ENCODE measurements at regions not wholly inside any gene's neighbourhood (a gene's known extent, or its start where the extent isn't known, plus 50 kb on each side); places are given as distances from the start of the nearest gene placed in this dataset.
"Not testable (repeated sequence)": the region's sequence is repeated elsewhere in the genome, so short reads cannot be mapped to it uniquely, and the experiment has no call there.

GRCh38 chr3:35316841-35317240 lies 322.5 kb upstream of the ARPP21 start:
- H3K4me1 Mint-ChIP-seq; H3K9me3 Mint-ChIP-seq; H3K27me3 Mint-ChIP-seq; H3K36me3 Mint-ChIP-seq; H3K4me3 ChIP-seq (ENCODE audit: low read length); POLR2A ChIA-PET; CTCF ChIA-PET; ATAC-seq; H3K4me3 Mint-ChIP-seq; H3K27ac Mint-ChIP-seq; intact Hi-C loops (cut with micrococcal nuclease); H3K4me1 ChIP-seq (ENCODE audit: control insufficient read depth in 2 of 2, insufficient read depth in 2 of 2, low read length in 2 of 2); DNase-seq; H3K9me3 ChIP-seq (ENCODE audit: control insufficient read depth in 2 of 3, low read length in 3 of 3); H3K36me3 ChIP-seq (ENCODE audit: control insufficient read depth in 2 of 3, insufficient read depth in 3 of 3, low read length in 3 of 3); H3K27me3 ChIP-seq (ENCODE audit: control insufficient read depth in 2 of 2, insufficient read depth in 2 of 2, low read length in 2 of 2); H3K27ac ChIP-seq (ENCODE audit: low read depth, low read length): not testable (repeated sequence)

- no peaks in the 10 kb centered on the region for H3K4me1 Mint-ChIP-seq
- Histone ChIP-seq H3K4me1 (ENCODE audit: control insufficient read depth in 2 of 2, insufficient read depth in 2 of 2, low read length in 2 of 2) (no peaks in the 10 kb centered on the region), H3K9me3 (ENCODE audit: control insufficient read depth in 2 of 3, low read length in 3 of 3) (no peaks in the 10 kb centered on the region), H3K27ac (ENCODE audit: low read depth, low read length) (no peak overlapping the region), H3K27me3 (ENCODE audit: control insufficient read depth in 2 of 2, insufficient read depth in 2 of 2, low read length in 2 of 2) (no peaks in the 10 kb centered on the region), H3K4me3 (ENCODE audit: low read length) (no peak overlapping the region), H3K36me3 (ENCODE audit: control insufficient read depth in 2 of 3, insufficient read depth in 3 of 3, low read length in 3 of 3) (no peaks in the 10 kb centered on the region)
- DNase-seq (no peak), ATAC-seq (no peak)
- no peaks in the 10 kb centered on the region for H3K36me3 Mint-ChIP-seq
- ChIA-PET CTCF (no interaction called here), POLR2A (no interaction called here)
- no peaks in the 10 kb centered on the region for H3K27me3 Mint-ChIP-seq
- intact Hi-C loops (cut with micrococcal nuclease): no loop called here
- H3K27ac Mint-ChIP-seq: no peak overlapping the region
- no peak overlapping the region for H3K4me3 Mint-ChIP-seq
- peaks cover 0 to 13% (median 5%) of the 10 kb centered on the region in 11 donors for H3K9me3 Mint-ChIP-seq
These were observed 318.5 kb upstream of the ARPP21 start for GRCh38 chr3:35320646-35321407.

- ATAC-seq (no peak), DNase-seq (no peak)
- Mint-ChIP-seq H3K9me3 (peaks cover 0 to 12% (median 5%) of the 10 kb centered on the region in 11 donors), H3K27ac (no peak overlapping the region), H3K27me3 (no peaks in the 10 kb centered on the region), H3K36me3 (no peaks in the 10 kb centered on the region), H3K4me1 (no peaks in the 10 kb centered on the region), H3K4me3 (no peak overlapping the region)
- intact Hi-C loops (cut with micrococcal nuclease): no loop called here
- Histone ChIP-seq H3K4me1 (ENCODE audit: control insufficient read depth in 2 of 2, insufficient read depth in 2 of 2, low read length in 2 of 2) (no peaks in the 10 kb centered on the region), H3K4me3 (ENCODE audit: low read length) (no peak overlapping the region), H3K27me3 (ENCODE audit: control insufficient read depth in 2 of 2, insufficient read depth in 2 of 2, low read length in 2 of 2) (no peaks in the 10 kb centered on the region), H3K36me3 (ENCODE audit: control insufficient read depth in 2 of 3, insufficient read depth in 3 of 3, low read length in 3 of 3) (no peaks in the 10 kb centered on the region), H3K27ac (ENCODE audit: low read depth, low read length) (no peak overlapping the region), H3K9me3 (ENCODE audit: control insufficient read depth in 2 of 3, low read length in 3 of 3) (no peaks in the 10 kb centered on the region)
- CTCF ChIA-PET: no interaction called here
- POLR2A ChIA-PET: no interaction called here
These were observed 317.3 kb upstream of the ARPP21 start for GRCh38 chr3:35322070-35322469.

GRCh38 chr3:35335703-35336102 lies 303.6 kb upstream of the ARPP21 start:
- no peak for ATAC-seq
- no peak for DNase-seq
- no peaks in the 10 kb centered on the region for H3K4me1 ChIP-seq (ENCODE audit: control insufficient read depth in 2 of 2, insufficient read depth in 2 of 2, low read length in 2 of 2)
- POLR2A ChIA-PET: no interaction called here
- no peak overlapping the region for H3K4me3 Mint-ChIP-seq
- intact Hi-C loops (cut with micrococcal nuclease): no loop called here
- CTCF ChIA-PET: no interaction called here
- H3K27ac ChIP-seq (ENCODE audit: low read depth, low read length): no peak overlapping the region
- peaks cover 0 to 4% (median 0%) of the 10 kb centered on the region in 5 donors for H3K27me3 Mint-ChIP-seq
- H3K4me3 ChIP-seq (ENCODE audit: low read length): no peak overlapping the region
- H3K9me3 Mint-ChIP-seq: peaks cover 0 to 6% (median 0%) of the 10 kb centered on the region in 11 donors
- no peaks in the 10 kb centered on the region for H3K27me3 ChIP-seq (ENCODE audit: control insufficient read depth in 2 of 2, insufficient read depth in 2 of 2, low read length in 2 of 2)
- no peaks in the 10 kb centered on the region for H3K36me3 Mint-ChIP-seq
- no peak overlapping the region for H3K27ac Mint-ChIP-seq
- no peaks in the 10 kb centered on the region for H3K4me1 Mint-ChIP-seq
- no peaks in the 10 kb centered on the region for H3K36me3 ChIP-seq (ENCODE audit: control insufficient read depth in 2 of 3, insufficient read depth in 3 of 3, low read length in 3 of 3)
- H3K9me3 ChIP-seq (ENCODE audit: control insufficient read depth in 2 of 3, low read length in 3 of 3): no peaks in the 10 kb centered on the region

- no peak overlapping the region for H3K27ac ChIP-seq (ENCODE audit: low read depth, low read length)
- Mint-ChIP-seq H3K4me3 (no peak overlapping the region), H3K4me1 (no peaks in the 10 kb centered on the region), H3K27ac (no peak overlapping the region), H3K27me3 (peaks cover 0 to 4% (median 0%) of the 10 kb centered on the region in 5 donors), H3K9me3 (peaks cover 0 to 6% (median 0%) of the 10 kb centered on the region in 11 donors), H3K36me3 (no peaks in the 10 kb centered on the region)
- no peak overlapping the region for H3K4me3 ChIP-seq (ENCODE audit: low read length)
- no peaks in the 10 kb centered on the region for H3K9me3 ChIP-seq (ENCODE audit: control insufficient read depth in 2 of 3, low read length in 3 of 3)
- no peak for DNase-seq
- ChIA-PET POLR2A (no interaction called here), CTCF (no interaction called here)
- no peaks in the 10 kb centered on the region for H3K4me1 ChIP-seq (ENCODE audit: control insufficient read depth in 2 of 2, insufficient read depth in 2 of 2, low read length in 2 of 2)
- no peak for ATAC-seq
- no peaks in the 10 kb centered on the region for H3K36me3 ChIP-seq (ENCODE audit: control insufficient read depth in 2 of 3, insufficient read depth in 3 of 3, low read length in 3 of 3)
- H3K27me3 ChIP-seq (ENCODE audit: control insufficient read depth in 2 of 2, insufficient read depth in 2 of 2, low read length in 2 of 2): no peaks in the 10 kb centered on the region
- intact Hi-C loops (cut with micrococcal nuclease): no loop called here
These were observed 302.7 kb upstream of the ARPP21 start for GRCh38 chr3:35336601-35337000.

GRCh38 chr3:35338186-35338585 lies 301.1 kb upstream of the ARPP21 start:
- Mint-ChIP-seq H3K4me3 (no peak overlapping the region), H3K4me1 (no peaks in the 10 kb centered on the region), H3K27ac (no peak overlapping the region), H3K36me3 (no peaks in the 10 kb centered on the region), H3K9me3 (peaks cover 0 to 9% (median 0%) of the 10 kb centered on the region in 11 donors), H3K27me3 (peaks cover 0 to 4% (median 0%) of the 10 kb centered on the region in 5 donors)
- intact Hi-C loops (cut with micrococcal nuclease): no loop called here
- no peak for DNase-seq
- Histone ChIP-seq H3K9me3 (ENCODE audit: control insufficient read depth in 2 of 3, low read length in 3 of 3) (no peaks in the 10 kb centered on the region), H3K36me3 (ENCODE audit: control insufficient read depth in 2 of 3, insufficient read depth in 3 of 3, low read length in 3 of 3) (no peaks in the 10 kb centered on the region), H3K4me3 (ENCODE audit: low read length) (no peak overlapping the region), H3K27ac (ENCODE audit: low read depth, low read length) (no peak overlapping the region), H3K27me3 (ENCODE audit: control insufficient read depth in 2 of 2, insufficient read depth in 2 of 2, low read length in 2 of 2) (no peaks in the 10 kb centered on the region), H3K4me1 (ENCODE audit: control insufficient read depth in 2 of 2, insufficient read depth in 2 of 2, low read length in 2 of 2) (no peaks in the 10 kb centered on the region)
- ATAC-seq: no peak
- CTCF ChIA-PET: no interaction called here
- POLR2A ChIA-PET: no interaction called here

GRCh38 chr3:35380196-35380595 lies 259.1 kb upstream of the ARPP21 start:
- Histone ChIP-seq H3K27ac (ENCODE audit: low read depth, low read length) (no peak overlapping the region), H3K4me1 (ENCODE audit: control insufficient read depth in 2 of 2, insufficient read depth in 2 of 2, low read length in 2 of 2) (no peaks in the 10 kb centered on the region), H3K36me3 (ENCODE audit: control insufficient read depth in 2 of 3, insufficient read depth in 3 of 3, low read length in 3 of 3) (no peaks in the 10 kb centered on the region), H3K27me3 (ENCODE audit: control insufficient read depth in 2 of 2, insufficient read depth in 2 of 2, low read length in 2 of 2) (no peaks in the 10 kb centered on the region), H3K4me3 (ENCODE audit: low read length) (no peak overlapping the region), H3K9me3 (ENCODE audit: control insufficient read depth in 2 of 3, low read length in 3 of 3) (no peaks in the 10 kb centered on the region)
- Mint-ChIP-seq H3K27me3 (no peaks in the 10 kb centered on the region), H3K27ac (no peak overlapping the region), H3K4me1 (no peaks in the 10 kb centered on the region), H3K36me3 (peaks cover 0 to 4% (median 0%) of the 10 kb centered on the region in 5 donors), H3K9me3 (peaks cover 0 to 13% (median 0%) of the 10 kb centered on the region in 11 donors), H3K4me3 (no peak overlapping the region)
- ChIA-PET POLR2A (no interaction called here), CTCF (no interaction called here)
- ATAC-seq: no peak
- no peak for DNase-seq
- intact Hi-C loops (cut with micrococcal nuclease): no loop called here

All from naive thymus-derived CD4-positive, alpha-beta T cell (primary cell).